IMR-90 (cell line): ENCODE measurements at regions not wholly inside any gene's neighbourhood (a gene's known extent, or its start where the extent isn't known, plus 50 kb on each side); places are given as distances from the start of the nearest gene placed in this dataset.

ENCODE experiments used
- ATAC-seq: fragments of 200-7000 bp; cut with Tn5 transposase; 2 replicates; pipeline ENCODE4 v1.9.1; 2020; ENCODE audit warnings: low read depth, mild to moderate bottlenecking, moderate library complexity
- BruUV-seq: library from RNA; stranded (reverse); fragments of 400-500 nt; replicated peaks from 2 replicates; lab custom pipeline; 2021; lab: Mats Ljungman, UMichigan
- CTCF ChIA-PET: fragments of 300-600 bp; formaldehyde crosslinking; extraction: SDS; loops from one replicate; lab custom pipeline; 2021; ENCODE audit warnings: antibody characterized with exemption; lab: Yijun Ruan, JAX
- POLR2A ChIA-PET: fragments of 300-600 bp; sonication (Branson Sonifier 250); formaldehyde crosslinking; loops from one replicate; lab custom pipeline; 2022; ENCODE audit warnings: antibody characterized with exemption; ENCODE audit not compliant: unreplicated experiment; lab: Charles Lee
- DNase-seq: peaks from one replicate; pipeline ENCODE4 v3.0.0; 2013
- H2AFZ ChIP-seq: replicated peaks from 2 replicates; pipeline ENCODE3; 2013; ENCODE audit warnings: low read length, mild to moderate bottlenecking; ENCODE audit not compliant: poor library complexity
- H2AK5ac ChIP-seq: 2 replicates; pipeline ENCODE4 v1.6.1; 2013; ENCODE audit warnings: low read depth, low read length, inconsistent platforms
- H2AK9ac ChIP-seq: replicated peaks from 2 replicates; pipeline ENCODE3; 2013; ENCODE audit warnings: mild to moderate bottlenecking, low read depth, low read length, moderate library complexity; ENCODE audit not compliant: poor library complexity
- H2BK120ac ChIP-seq: 2 replicates; pipeline ENCODE4 v1.6.1; 2013; ENCODE audit warnings: low read depth, low read length, inconsistent platforms
- H2BK15ac ChIP-seq: 3 replicates; pipeline ENCODE4 v1.6.1; 2013; ENCODE audit warnings: low read depth, low read length, inconsistent platforms
- H2BK20ac ChIP-seq: 2 replicates; pipeline ENCODE4 v1.6.1; 2013; ENCODE audit warnings: low read depth, mild to moderate bottlenecking, inconsistent platforms, low read length, moderate library complexity
- H2BK5ac ChIP-seq: 2 replicates; pipeline ENCODE4 v1.6.1; 2013; ENCODE audit warnings: mild to moderate bottlenecking, low read depth, low read length, inconsistent platforms; ENCODE audit not compliant: poor library complexity, severe bottlenecking
- H3K14ac ChIP-seq: replicated peaks from 2 replicates; pipeline ENCODE4 v1.6.1; 2013; ENCODE audit warnings: low read depth, low read length, inconsistent platforms
- H3K18ac ChIP-seq: 2 replicates; pipeline ENCODE4 v1.6.1; 2013; ENCODE audit warnings: low read depth, low read length, control low read depth
- H3K23ac ChIP-seq: 2 replicates; pipeline ENCODE4 v1.6.1; 2013; ENCODE audit warnings: low read depth, low read length, inconsistent platforms
- H3K27ac ChIP-seq: 2 replicates; pipeline ENCODE4 v1.5.1; 2013; ENCODE audit warnings: mild to moderate bottlenecking, control low read depth, low read length; ENCODE audit not compliant: insufficient read depth
- H3K27me3 ChIP-seq: 2 replicates; pipeline ENCODE4 v1.6.1; 2013; ENCODE audit warnings: low read length; ENCODE audit not compliant: control insufficient read depth, insufficient read depth
- H3K36me3 ChIP-seq: 2 replicates; pipeline ENCODE4 v1.6.1; 2013; ENCODE audit warnings: low read length, mixed read lengths; ENCODE audit not compliant: control insufficient read depth, insufficient read depth
- H3K4ac ChIP-seq: 2 replicates; pipeline ENCODE4 v1.6.1; 2013; ENCODE audit warnings: low read depth, low read length, inconsistent platforms
- H3K4me1 ChIP-seq: 2 replicates; pipeline ENCODE4 v1.6.1; 2013; ENCODE audit warnings: low read length, mixed read lengths; ENCODE audit not compliant: control insufficient read depth, insufficient read depth
- H3K4me2 ChIP-seq: 2 replicates; pipeline ENCODE4 v1.6.1; 2013; ENCODE audit warnings: low read depth, mild to moderate bottlenecking, control low read depth, low read length, moderate library complexity
- H3K4me3 ChIP-seq: 2 replicates; pipeline ENCODE4 v1.5.1; 2013; ENCODE audit warnings: low read depth, mild to moderate bottlenecking, control low read depth, low read length, moderate library complexity; ENCODE audit not compliant: insufficient read depth
- H3K56ac ChIP-seq: 2 replicates; pipeline ENCODE4 v1.6.1; 2013; ENCODE audit warnings: low read length, inconsistent platforms; ENCODE audit not compliant: insufficient read depth; ENCODE audit errors: extremely low read depth
- H3K79me1 ChIP-seq, 2 experiments: 2 replicates each; pipeline ENCODE4 v1.6.1; 2013; ENCODE audit warnings: low read length in 2 of 2, inconsistent platforms in 1 of 2, low read depth in 1 of 2
- H3K9ac ChIP-seq: 2 replicates; pipeline ENCODE4 v1.6.1; 2013; ENCODE audit warnings: low read depth, low read length, control low read depth
- H3K9me1 ChIP-seq: 2 replicates; pipeline ENCODE4 v1.6.1; 2013; ENCODE audit warnings: low read length, inconsistent platforms; ENCODE audit not compliant: insufficient read depth
- H3K9me3 ChIP-seq: 2 replicates; pipeline ENCODE4 v1.6.1; 2013; ENCODE audit warnings: low read length; ENCODE audit not compliant: control insufficient read depth, insufficient read depth
- H4K20me1 ChIP-seq: 2 replicates; pipeline ENCODE4 v1.6.1; 2013; ENCODE audit warnings: low read length, inconsistent platforms; ENCODE audit not compliant: insufficient read depth
- H4K5ac ChIP-seq: 2 replicates; pipeline ENCODE4 v1.6.1; 2013; ENCODE audit warnings: mild to moderate bottlenecking, low read depth, low read length, control low read depth
- H4K8ac ChIP-seq, 2 experiments: 2 replicates each; pipeline ENCODE4 v1.6.1; 2013; ENCODE audit warnings: low read depth in 2 of 2, low read length in 2 of 2, control low read depth in 1 of 2, inconsistent platforms in 1 of 2
- H4K91ac ChIP-seq: 2 replicates; pipeline ENCODE4 v1.6.1; 2013; ENCODE audit warnings: low read depth, low read length, inconsistent platforms; ENCODE audit not compliant: insufficient read depth
- CTCF ChIP-seq: conservative IDR thresholded peaks from 2 replicates; pipeline ENCODE4 v1.5.1; 2012; ENCODE audit warnings: mild to moderate bottlenecking, low read depth, low read length, improper control_type of control experiment
- FOS ChIP-seq: fragments of 150-350 bp; IDR thresholded peaks from 2 replicates; pipeline ENCODE4 v1.6.1; 2016; ENCODE audit warnings: low read depth, low read length
- MAFK ChIP-seq: IDR thresholded peaks from 2 replicates; pipeline ENCODE4 v1.6.1; 2012; ENCODE audit warnings: low read depth, low read length, improper control_type of control experiment
- MXI1 ChIP-seq: IDR thresholded peaks from 2 replicates; pipeline ENCODE4 v1.6.1; 2012; ENCODE audit warnings: low read depth, mild to moderate bottlenecking, low read length, moderate library complexity, borderline replicate concordance
- RFX5 ChIP-seq: IDR thresholded peaks from 2 replicates; pipeline ENCODE4 v1.8.0; 2012; ENCODE audit warnings: low read depth, mild to moderate bottlenecking, low read length, moderate library complexity
- dilution Hi-C: fragments of 300-500 bp; cut with HindIII; formaldehyde crosslinking; loops from one replicate; pipeline ENCODE4 v1.14.3; 2018; ENCODE audit warnings: low sequenced_read_pairs; ENCODE audit not compliant: unreplicated experiment
- in situ Hi-C: fragments of 300-500 bp; cut with MboI; formaldehyde crosslinking; loops from 3 replicates; pipeline ENCODE4 v1.14.3; 2019; ENCODE audit warnings: low sequenced_read_pairs, inconsistent platforms, mixed read lengths
- intact Hi-C: fragments of 100-400 bp; cut with micrococcal nuclease; formaldehyde crosslinking; loops from 2 replicates; pipeline ENCODE4 v1.10.0; 2022

- ATAC-seq (peak; percentile 46), DNase-seq (peak; percentile 14)
- H4K91ac ChIP-seq, result no peak overlapping the region; the same call in 1 of the 2 replicates
- TF ChIP-seq CTCF (no peak), MAFK (peak; percentile 99), FOS (no peak), MXI1 (no peak), RFX5 (no peak)
- H3K79me1 ChIP-seq, result no peaks in the 10 kb centered on the region
- no TSS peak for BruUV-seq
- no peak overlapping the region for H4K8ac ChIP-seq
- no peaks in the 10 kb centered on the region for H3K9me1 ChIP-seq
- H2BK15ac ChIP-seq, result peak overlapping the region; percentile 5; the same call in 1 of the 3 replicates
- H3K36me3 ChIP-seq, result no peaks in the 10 kb centered on the region
- no peak overlapping the region for H3K9ac ChIP-seq
- H2AK5ac ChIP-seq, result no peak overlapping the region
- no peak overlapping the region for H3K56ac ChIP-seq
- H4K20me1 ChIP-seq, result no peaks in the 10 kb centered on the region
- intact Hi-C loops (no loop called here), dilution Hi-C loops (no loop called here), in situ Hi-C loops (no loop called here)
- no peak overlapping the region for H2BK5ac ChIP-seq
- peak overlapping the region; percentile 31; the same call in 1 of the 2 replicates for H2BK20ac ChIP-seq
- H3K27ac ChIP-seq, result no peak overlapping the region
- H3K27me3 ChIP-seq, result no peaks in the 10 kb centered on the region
- POLR2A ChIA-PET, result no interaction called here
- no peak overlapping the region for H2AK9ac ChIP-seq
- H3K4me3 ChIP-seq, result no peak overlapping the region
- no peaks in the 10 kb centered on the region for H3K9me3 ChIP-seq
- H2AFZ ChIP-seq, result no peak overlapping the region
- H3K23ac ChIP-seq, result no peak overlapping the region
- peak overlapping the region; percentile 48 for H2BK120ac ChIP-seq
- peaks cover 4% of the 10 kb centered on the region; the same call in 1 of the 2 replicates for H3K4me1 ChIP-seq
- H3K4ac ChIP-seq, result peak overlapping the region; percentile 14; the same call in 1 of the 2 replicates
- H4K5ac ChIP-seq, result no peak overlapping the region
- peak overlapping the region; percentile 52 for H3K18ac ChIP-seq
- H3K4me2 ChIP-seq, result peak overlapping the region; percentile 48; the same call in 1 of the 2 replicates
- CTCF ChIA-PET, result interaction anchor here (1.0 kb wide), 1 partner anchor 14 kb away, joined by 4 read pairs; no protein-coding TSS in a partner anchor
- no peak overlapping the region for H3K14ac ChIP-seq
Observed at GRCh38 chr15:81516012-81516411, 142.0 kb upstream of the TMC3 start.
